ENCODE measurements at regions not wholly inside any gene's neighbourhood (a gene's known extent, or its start where the extent isn't known, plus 50 kb on each side); places are given as distances from the start of the nearest gene placed in this dataset.
A peak's percentile ranks its signal among the peaks of the same experiment; 100 is the strongest.

DNA sequence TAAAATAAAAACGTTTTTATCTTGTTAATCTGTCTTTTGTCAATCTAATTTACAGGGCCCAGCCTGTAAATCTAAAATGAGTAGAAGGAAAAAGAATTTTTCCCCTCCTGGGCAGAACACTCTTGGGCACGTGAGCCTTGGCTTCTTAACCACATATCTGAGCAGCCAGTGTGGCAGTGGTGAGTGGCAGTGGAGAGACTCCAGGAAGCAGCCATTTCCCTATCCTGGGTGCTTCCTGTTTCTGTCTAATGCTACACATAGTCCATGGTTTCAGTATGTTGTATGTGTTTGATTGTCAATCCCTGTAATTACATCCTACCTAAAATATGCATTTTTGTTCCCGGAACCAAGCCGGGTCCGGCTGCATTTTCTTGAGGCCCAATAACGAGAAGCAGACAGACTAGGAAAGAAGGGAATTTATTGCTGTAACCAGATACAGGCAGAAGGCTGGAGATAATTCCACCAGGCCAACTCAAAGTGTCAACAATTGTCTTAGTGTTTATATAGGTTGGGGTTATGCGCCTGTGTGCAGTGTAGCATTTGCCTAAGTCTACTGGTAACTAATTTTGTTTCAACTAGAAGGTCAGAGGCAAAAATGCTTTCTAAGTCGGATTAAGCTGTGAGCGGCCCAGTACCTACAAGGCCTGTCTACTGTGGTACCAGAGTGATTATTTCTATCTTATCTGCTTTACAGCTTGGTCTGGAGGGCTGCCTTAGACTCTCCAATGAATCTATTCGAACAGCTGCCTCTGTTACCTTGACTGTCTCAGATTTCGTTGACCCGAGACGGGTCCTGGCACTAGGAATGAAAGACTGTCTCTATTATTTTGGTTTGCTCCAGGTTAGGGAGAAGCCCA lies 82.4 kb upstream of the RESF1 start:
- ATAC-seq (no peak), DNase-seq (ENCODE audit: low read depth in 1 of 2, low spot score in 1 of 2) (no peak), FAIRE-seq (no peak)
- ChIA-PET CTCF (interaction anchor here (0.6 kb wide), 1 partner anchor 114 kb away, joined by 5 read pairs; no protein-coding TSS in a partner anchor), POLR2A (no interaction called here)
- WGBS (ENCODE audit: missing lambda C conversion rate), result 85% methylated on average over 13 of the region's 13 CpGs
- H3K4me2 ChIP-seq, result no peak overlapping the region
- H3K4me3 ChIP-seq, result no peak overlapping the region
- TF ChIP-seq PHF8 (IDR thresholded peaks at IDR 0.05; ENCODE audit: borderline replicate concordance, low read depth) (no peak), CEBPB (IDR thresholded peaks at IDR 0.05) (no peak), CBX8 (IDR thresholded peaks at IDR 0.05) (no peak), CBX2 (IDR thresholded peaks at IDR 0.05; ENCODE audit: borderline replicate concordance, low read depth) (no peak), ZFP36 (IDR thresholded peaks at IDR 0.05; ENCODE audit: borderline replicate concordance, partially characterized antibody) (no peak), NFE2L2 (conservative IDR thresholded peaks at IDR 0.05; ENCODE audit: low read length) (no peak), FOSB (CRISPR knock-in tag; IDR thresholded peaks at IDR 0.05) (no peak), HEYL (CRISPR knock-in tag; IDR thresholded peaks at IDR 0.05) (no peak), RFX5 (IDR thresholded peaks at IDR 0.05) (no peak), MAFK (IDR thresholded peaks at IDR 0.05; ENCODE audit: partially characterized antibody) (no peak), SMC3 (IDR thresholded peaks at IDR 0.05) (no peak), HOXB13 (CRISPR knock-in tag; IDR thresholded peaks at IDR 0.05; ENCODE audit: low read depth) (no peak), RAD21 (conservative IDR thresholded peaks at IDR 0.05 in 1 of 2, IDR thresholded peaks at IDR 0.05 in 1 of 2) (no peak), ZSCAN20 (CRISPR knock-in tag; IDR thresholded peaks at IDR 0.05) (no peak), HOXB5 (CRISPR knock-in tag; IDR thresholded peaks at IDR 0.05) (no peak)
- TF ChIP-seq, protein P1, sequence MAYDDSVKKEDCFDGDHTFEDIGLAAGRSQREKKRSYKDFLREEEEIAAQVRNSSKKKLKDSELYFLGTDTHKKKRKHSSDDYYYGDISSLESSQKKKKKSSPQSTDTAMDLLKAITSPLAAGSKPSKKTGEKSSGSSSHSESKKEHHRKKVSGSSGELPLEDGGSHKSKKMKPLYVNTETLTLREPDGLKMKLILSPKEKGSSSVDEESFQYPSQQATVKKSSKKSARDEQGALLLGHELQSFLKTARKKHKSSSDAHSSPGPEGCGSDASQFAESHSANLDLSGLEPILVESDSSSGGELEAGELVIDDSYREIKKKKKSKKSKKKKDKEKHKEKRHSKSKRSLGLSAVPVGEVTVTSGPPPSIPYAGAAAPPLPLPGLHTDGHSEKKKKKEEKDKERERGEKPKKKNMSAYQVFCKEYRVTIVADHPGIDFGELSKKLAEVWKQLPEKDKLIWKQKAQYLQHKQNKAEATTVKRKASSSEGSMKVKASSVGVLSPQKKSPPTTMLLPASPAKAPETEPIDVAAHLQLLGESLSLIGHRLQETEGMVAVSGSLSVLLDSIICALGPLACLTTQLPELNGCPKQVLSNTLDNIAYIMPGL (CRISPR knock-in tag; IDR thresholded peaks at IDR 0.05; ENCODE audit: borderline replicate concordance), result no peak
- TF ChIP-seq, protein P2, sequence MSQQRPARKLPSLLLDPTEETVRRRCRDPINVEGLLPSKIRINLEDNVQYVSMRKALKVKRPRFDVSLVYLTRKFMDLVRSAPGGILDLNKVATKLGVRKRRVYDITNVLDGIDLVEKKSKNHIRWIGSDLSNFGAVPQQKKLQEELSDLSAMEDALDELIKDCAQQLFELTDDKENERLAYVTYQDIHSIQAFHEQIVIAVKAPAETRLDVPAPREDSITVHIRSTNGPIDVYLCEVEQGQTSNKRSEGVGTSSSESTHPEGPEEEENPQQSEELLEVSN (IDR thresholded peaks at IDR 0.05; ENCODE audit: borderline replicate concordance, low read depth), result no peak
- TF ChIP-seq, protein P3, sequence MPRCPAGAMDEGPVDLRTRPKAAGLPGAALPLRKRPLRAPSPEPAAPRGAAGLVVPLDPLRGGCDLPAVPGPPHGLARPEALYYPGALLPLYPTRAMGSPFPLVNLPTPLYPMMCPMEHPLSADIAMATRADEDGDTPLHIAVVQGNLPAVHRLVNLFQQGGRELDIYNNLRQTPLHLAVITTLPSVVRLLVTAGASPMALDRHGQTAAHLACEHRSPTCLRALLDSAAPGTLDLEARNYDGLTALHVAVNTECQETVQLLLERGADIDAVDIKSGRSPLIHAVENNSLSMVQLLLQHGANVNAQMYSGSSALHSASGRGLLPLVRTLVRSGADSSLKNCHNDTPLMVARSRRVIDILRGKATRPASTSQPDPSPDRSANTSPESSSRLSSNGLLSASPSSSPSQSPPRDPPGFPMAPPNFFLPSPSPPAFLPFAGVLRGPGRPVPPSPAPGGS (IDR thresholded peaks at IDR 0.05), result no peak
- TF ChIP-seq, protein P4, sequence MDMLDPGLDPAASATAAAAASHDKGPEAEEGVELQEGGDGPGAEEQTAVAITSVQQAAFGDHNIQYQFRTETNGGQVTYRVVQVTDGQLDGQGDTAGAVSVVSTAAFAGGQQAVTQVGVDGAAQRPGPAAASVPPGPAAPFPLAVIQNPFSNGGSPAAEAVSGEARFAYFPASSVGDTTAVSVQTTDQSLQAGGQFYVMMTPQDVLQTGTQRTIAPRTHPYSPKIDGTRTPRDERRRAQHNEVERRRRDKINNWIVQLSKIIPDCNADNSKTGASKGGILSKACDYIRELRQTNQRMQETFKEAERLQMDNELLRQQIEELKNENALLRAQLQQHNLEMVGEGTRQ (IDR thresholded peaks at IDR 0.05), result no peak
- no peaks in the 10 kb centered on the region; the same call in 2 of the 3 replicates for H3K9me3 ChIP-seq
- no peak overlapping the region for H3K27ac ChIP-seq
- peaks cover 8% of the 10 kb centered on the region; the same call in 2 of the 3 replicates for H3K4me1 ChIP-seq

DNA sequence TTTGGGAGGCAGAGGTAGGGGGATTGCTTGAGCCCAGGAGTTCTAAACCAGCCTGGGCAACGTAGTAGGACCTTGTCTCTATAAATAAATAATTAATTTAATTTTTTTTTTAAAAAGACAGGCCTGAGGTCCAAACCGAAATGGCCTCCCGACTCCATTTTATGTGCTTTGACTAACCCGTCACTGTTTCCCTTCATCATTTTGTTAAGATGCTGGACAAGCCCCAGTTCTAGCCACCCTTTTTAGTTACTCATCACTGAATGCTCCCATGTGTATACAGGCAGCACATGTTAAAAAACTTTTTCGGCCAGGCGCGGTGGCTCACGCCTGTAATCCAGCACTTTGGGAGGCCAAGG lies 83.6 kb upstream of the RESF1 start:
- no peak for ATAC-seq
- peak overlapping the region; percentile 32 for H3K4me2 ChIP-seq
- no peak overlapping the region for H3K4me3 ChIP-seq
- FAIRE-seq, result no peak
- ChIA-PET CTCF (interaction anchor here (1.0 kb wide), 1 partner anchor 13 kb away, joined by 3 read pairs; no protein-coding TSS in a partner anchor), POLR2A (no interaction called here)
- WGBS (ENCODE audit: missing lambda C conversion rate), result 87% methylated on average over 8 of the region's 8 CpGs
- H3K4me1 ChIP-seq, result peaks cover 8% of the 10 kb centered on the region; the same call in 2 of the 3 replicates
- TF ChIP-seq FOSB (CRISPR knock-in tag; IDR thresholded peaks at IDR 0.05) (no peak), HOXA7 (CRISPR knock-in tag; IDR thresholded peaks at IDR 0.05) (no peak), POLR2A (IDR thresholded peaks at IDR 0.05; ENCODE audit: low read length) (no peak), NFE2L2 (conservative IDR thresholded peaks at IDR 0.05; ENCODE audit: low read length) (no peak), CHD2 (IDR thresholded peaks at IDR 0.05; ENCODE audit: low read length, partially characterized antibody) (no peak), HDAC2 (IDR thresholded peaks at IDR 0.05) (no peak), RAD21 (conservative IDR thresholded peaks at IDR 0.05 in 1 of 2, IDR thresholded peaks at IDR 0.05 in 1 of 2) (no peak)
- TF ChIP-seq, protein P2 (IDR thresholded peaks at IDR 0.05; ENCODE audit: borderline replicate concordance, low read depth), result no peak
- TF ChIP-seq, protein P4 (IDR thresholded peaks at IDR 0.05), result no peak
- TF ChIP-seq, protein P3 (IDR thresholded peaks at IDR 0.05), result no peak
- H3K27ac ChIP-seq, result peak overlapping the region in 1 of 2 experiments; percentile 72; a peak in 4 of 6 replicates
- H3K9me3 ChIP-seq, result no peaks in the 10 kb centered on the region
- no peak for DNase-seq (ENCODE audit: low read depth in 1 of 2, low spot score in 1 of 2)
